22Rv1 (cell line): ENCODE measurements at regions not wholly inside any gene's neighbourhood (a gene's known extent, or its start where the extent isn't known, plus 50 kb on each side); places are given as distances from the start of the nearest gene placed in this dataset.

Source experiments
- ZFX ChIP-seq: fragments of 450-650 bp; IDR thresholded peaks from 2 replicates; pipeline ENCODE4 v1.6.1; 2017; ENCODE audit warnings: antibody characterized with exemption, borderline replicate concordance
- TF ChIP-seq, protein P1 (sequence below): fragments of 450-650 bp; IDR thresholded peaks from 2 replicates; pipeline ENCODE4 v1.5.1; 2017; ENCODE audit warnings: mild to moderate bottlenecking

DNA sequence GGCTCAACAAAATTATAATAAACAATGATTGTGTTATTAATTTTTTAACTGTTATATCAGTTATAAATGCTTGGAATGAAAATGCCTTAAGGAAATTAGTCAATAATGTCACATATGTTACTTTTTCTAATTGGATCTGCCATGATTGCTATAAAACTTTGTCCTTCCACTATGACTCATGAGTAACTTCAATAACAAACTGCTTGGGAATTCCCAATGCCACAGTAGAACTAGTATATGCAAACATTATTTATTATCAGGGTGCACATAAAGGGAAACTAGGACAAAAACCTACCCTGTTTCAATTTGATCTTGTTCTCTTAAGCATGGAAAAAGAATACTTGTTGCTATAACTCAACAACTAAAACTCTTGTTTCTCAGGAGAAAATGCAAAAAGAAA, 59.1 kb upstream of the PDC start:
- TF ChIP-seq, protein P1, sequence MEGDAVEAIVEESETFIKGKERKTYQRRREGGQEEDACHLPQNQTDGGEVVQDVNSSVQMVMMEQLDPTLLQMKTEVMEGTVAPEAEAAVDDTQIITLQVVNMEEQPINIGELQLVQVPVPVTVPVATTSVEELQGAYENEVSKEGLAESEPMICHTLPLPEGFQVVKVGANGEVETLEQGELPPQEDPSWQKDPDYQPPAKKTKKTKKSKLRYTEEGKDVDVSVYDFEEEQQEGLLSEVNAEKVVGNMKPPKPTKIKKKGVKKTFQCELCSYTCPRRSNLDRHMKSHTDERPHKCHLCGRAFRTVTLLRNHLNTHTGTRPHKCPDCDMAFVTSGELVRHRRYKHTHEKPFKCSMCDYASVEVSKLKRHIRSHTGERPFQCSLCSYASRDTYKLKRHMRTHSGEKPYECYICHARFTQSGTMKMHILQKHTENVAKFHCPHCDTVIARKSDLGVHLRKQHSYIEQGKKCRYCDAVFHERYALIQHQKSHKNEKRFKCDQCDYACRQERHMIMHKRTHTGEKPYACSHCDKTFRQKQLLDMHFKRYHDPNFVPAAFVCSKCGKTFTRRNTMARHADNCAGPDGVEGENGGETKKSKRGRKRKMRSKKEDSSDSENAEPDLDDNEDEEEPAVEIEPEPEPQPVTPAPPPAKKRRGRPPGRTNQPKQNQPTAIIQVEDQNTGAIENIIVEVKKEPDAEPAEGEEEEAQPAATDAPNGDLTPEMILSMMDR: no peak
- no peak for TF ChIP-seq ZFX
